SJSA1 (cell line): ENCODE measurements at regions not wholly inside any gene's neighbourhood (a gene's known extent, or its start where the extent isn't known, plus 50 kb on each side); places are given as distances from the start of the nearest gene placed in this dataset.

Source experiments
- DNase-seq, 2 experiments: peaks; one replicate each; pipeline ENCODE4 v3.0.0-alpha.2; 2015 to 2020; ENCODE audit warnings: low spot score in 2 of 2, low read depth in 1 of 2
- H3K27ac ChIP-seq: fragments of 250-450 bp; sonication (Bioruptor Pico); 2 replicates; pipeline ENCODE4 v1.5.1; 2020; ENCODE audit warnings: mild to moderate bottlenecking, moderate library complexity
- H3K27me3 ChIP-seq: fragments of 250-450 bp; sonication (Bioruptor Pico); replicated peaks from 2 replicates; pipeline ENCODE4 v1.5.1; 2020; ENCODE audit warnings: mild to moderate bottlenecking, moderate library complexity
- H3K36me3 ChIP-seq: fragments of 250-450 bp; sonication (Bioruptor Pico); 2 replicates; pipeline ENCODE4 v1.5.1; 2020; ENCODE audit warnings: mild to moderate bottlenecking
- H3K4me1 ChIP-seq: fragments of 250-450 bp; sonication (Bioruptor Pico); replicated peaks from 2 replicates; pipeline ENCODE4 v1.6.1; 2021; ENCODE audit warnings: mild to moderate bottlenecking
- H3K4me3 ChIP-seq: fragments of 250-450 bp; sonication (Bioruptor Pico); 2 replicates; pipeline ENCODE4 v1.5.1; 2020; ENCODE audit warnings: mild to moderate bottlenecking
- H3K9me3 ChIP-seq: fragments of 250-450 bp; sonication (Bioruptor Pico); replicated peaks from 2 replicates; pipeline ENCODE4 v1.5.1; 2020; ENCODE audit warnings: mild to moderate bottlenecking

- DNase-seq: no peak
- H3K4me3 ChIP-seq: no peak overlapping the region
- no peaks in the 10 kb centered on the region for H3K27me3 ChIP-seq
- no peaks in the 10 kb centered on the region for H3K4me1 ChIP-seq
- no peak overlapping the region for H3K27ac ChIP-seq
- no peaks in the 10 kb centered on the region for H3K9me3 ChIP-seq
- no peaks in the 10 kb centered on the region for H3K36me3 ChIP-seq
Observed at GRCh38 chrX:148193759-148194158, 212.6 kb downstream of the FMR1NB start.

GRCh38 chrX:148203531-148203930 lies 222.4 kb downstream of the FMR1NB start:
- no peaks in the 10 kb centered on the region for H3K9me3 ChIP-seq
- no peaks in the 10 kb centered on the region for H3K4me1 ChIP-seq
- no peaks in the 10 kb centered on the region for H3K36me3 ChIP-seq
- no peaks in the 10 kb centered on the region for H3K27me3 ChIP-seq
- H3K4me3 ChIP-seq: no peak overlapping the region
- no peak for DNase-seq
- H3K27ac ChIP-seq: no peak overlapping the region

- DNase-seq: no peak
- Histone ChIP-seq H3K27me3 (no peaks in the 10 kb centered on the region), H3K4me3 (no peak overlapping the region), H3K36me3 (no peaks in the 10 kb centered on the region), H3K4me1 (no peaks in the 10 kb centered on the region), H3K9me3 (no peaks in the 10 kb centered on the region), H3K27ac (no peak overlapping the region)
Observed at GRCh38 chrX:148204195-148204594, 223.1 kb downstream of the FMR1NB start.

GRCh38 chrX:148214786-148215185 lies 233.6 kb downstream of the FMR1NB start:
- Histone ChIP-seq H3K36me3 (no peaks in the 10 kb centered on the region), H3K27ac (no peak overlapping the region), H3K9me3 (no peaks in the 10 kb centered on the region), H3K4me1 (no peaks in the 10 kb centered on the region), H3K27me3 (no peaks in the 10 kb centered on the region), H3K4me3 (no peak overlapping the region)
- DNase-seq: no peak

GRCh38 chrX:148215726-148216125 lies 234.6 kb downstream of the FMR1NB start:
- Histone ChIP-seq H3K4me3 (no peak overlapping the region), H3K27ac (no peak overlapping the region), H3K4me1 (no peaks in the 10 kb centered on the region), H3K36me3 (no peaks in the 10 kb centered on the region), H3K9me3 (no peaks in the 10 kb centered on the region), H3K27me3 (no peaks in the 10 kb centered on the region)
- no peak for DNase-seq

GRCh38 chrX:148223361-148223760 lies 242.2 kb downstream of the FMR1NB start:
- DNase-seq: no peak
- no peaks in the 10 kb centered on the region for H3K27me3 ChIP-seq
- H3K4me3 ChIP-seq: no peak overlapping the region
- no peak overlapping the region for H3K27ac ChIP-seq
- H3K4me1 ChIP-seq: no peaks in the 10 kb centered on the region
- H3K9me3 ChIP-seq: no peaks in the 10 kb centered on the region
- no peaks in the 10 kb centered on the region for H3K36me3 ChIP-seq

GRCh38 chrX:148228521-148228920 lies 247.4 kb downstream of the FMR1NB start:
- Histone ChIP-seq H3K9me3 (no peaks in the 10 kb centered on the region), H3K4me3 (no peak overlapping the region), H3K27me3 (no peaks in the 10 kb centered on the region), H3K4me1 (no peaks in the 10 kb centered on the region), H3K36me3 (no peaks in the 10 kb centered on the region), H3K27ac (no peak overlapping the region)
- no peak for DNase-seq

- Histone ChIP-seq H3K4me1 (no peaks in the 10 kb centered on the region), H3K36me3 (no peaks in the 10 kb centered on the region), H3K4me3 (no peak overlapping the region), H3K9me3 (no peaks in the 10 kb centered on the region), H3K27ac (no peak overlapping the region), H3K27me3 (no peaks in the 10 kb centered on the region)
- DNase-seq: no peak
Observed at GRCh38 chrX:148229801-148230303, 248.7 kb downstream of the FMR1NB start.

- no peaks in the 10 kb centered on the region for H3K4me1 ChIP-seq
- no peak overlapping the region for H3K27ac ChIP-seq
- no peaks in the 10 kb centered on the region for H3K36me3 ChIP-seq
- no peaks in the 10 kb centered on the region for H3K27me3 ChIP-seq
- no peak for DNase-seq
- H3K9me3 ChIP-seq: no peaks in the 10 kb centered on the region
- no peak overlapping the region for H3K4me3 ChIP-seq
Observed at GRCh38 chrX:148259990-148260389, 240.4 kb upstream of the AFF2 start.

GRCh38 chrX:148265829-148266228 lies 234.6 kb upstream of the AFF2 start:
- no peaks in the 10 kb centered on the region for H3K36me3 ChIP-seq
- no peak for DNase-seq
- H3K9me3 ChIP-seq: no peaks in the 10 kb centered on the region
- no peak overlapping the region for H3K4me3 ChIP-seq
- no peak overlapping the region for H3K27ac ChIP-seq
- H3K4me1 ChIP-seq: no peaks in the 10 kb centered on the region
- no peaks in the 10 kb centered on the region for H3K27me3 ChIP-seq

- Histone ChIP-seq H3K4me1 (no peaks in the 10 kb centered on the region), H3K9me3 (no peaks in the 10 kb centered on the region), H3K27me3 (no peaks in the 10 kb centered on the region), H3K4me3 (no peak overlapping the region), H3K36me3 (no peaks in the 10 kb centered on the region), H3K27ac (no peak overlapping the region)
- DNase-seq: no peak
Observed at GRCh38 chrX:148268673-148269072, 231.7 kb upstream of the AFF2 start.

- no peaks in the 10 kb centered on the region for H3K36me3 ChIP-seq
- H3K4me3 ChIP-seq: no peak overlapping the region
- no peaks in the 10 kb centered on the region for H3K27me3 ChIP-seq
- no peak for DNase-seq
- no peak overlapping the region for H3K27ac ChIP-seq
- no peaks in the 10 kb centered on the region for H3K4me1 ChIP-seq
- no peaks in the 10 kb centered on the region for H3K9me3 ChIP-seq
Observed at GRCh38 chrX:148269513-148269912, 230.9 kb upstream of the AFF2 start.

- Histone ChIP-seq H3K36me3 (no peaks in the 10 kb centered on the region), H3K27ac (no peak overlapping the region), H3K9me3 (no peaks in the 10 kb centered on the region), H3K4me3 (no peak overlapping the region), H3K4me1 (no peaks in the 10 kb centered on the region), H3K27me3 (no peaks in the 10 kb centered on the region)
- no peak for DNase-seq
Observed at GRCh38 chrX:148270499-148270898, 229.9 kb upstream of the AFF2 start.

GRCh38 chrX:148271263-148271662 lies 229.2 kb upstream of the AFF2 start:
- H3K27ac ChIP-seq: no peak overlapping the region
- no peak overlapping the region for H3K4me3 ChIP-seq
- no peaks in the 10 kb centered on the region for H3K4me1 ChIP-seq
- DNase-seq: no peak
- no peaks in the 10 kb centered on the region for H3K27me3 ChIP-seq
- no peaks in the 10 kb centered on the region for H3K9me3 ChIP-seq
- H3K36me3 ChIP-seq: no peaks in the 10 kb centered on the region

GRCh38 chrX:148281920-148282319 lies 218.5 kb upstream of the AFF2 start:
- H3K4me1 ChIP-seq: no peaks in the 10 kb centered on the region
- no peak for DNase-seq
- H3K36me3 ChIP-seq: no peaks in the 10 kb centered on the region
- H3K27ac ChIP-seq: no peak overlapping the region
- H3K4me3 ChIP-seq: no peak overlapping the region
- no peaks in the 10 kb centered on the region for H3K9me3 ChIP-seq
- H3K27me3 ChIP-seq: no peaks in the 10 kb centered on the region
